IMR-90 (cell line): ENCODE measurements at regions not wholly inside any gene's neighbourhood (a gene's known extent, or its start where the extent isn't known, plus 50 kb on each side); places are given as distances from the start of the nearest gene placed in this dataset.

Source experiments
- ATAC-seq: fragments of 200-7000 bp; cut with Tn5 transposase; 2 replicates; pipeline ENCODE4 v1.9.1; 2020; ENCODE audit warnings: low read depth, mild to moderate bottlenecking, moderate library complexity
- BruUV-seq: library from RNA; stranded (reverse); fragments of 400-500 nt; replicated peaks from 2 replicates; lab custom pipeline; 2021; lab: Mats Ljungman, UMichigan
- CTCF ChIA-PET: fragments of 300-600 bp; formaldehyde crosslinking; extraction: SDS; loops from one replicate; lab custom pipeline; 2021; ENCODE audit warnings: antibody characterized with exemption; lab: Yijun Ruan, JAX
- POLR2A ChIA-PET: fragments of 300-600 bp; sonication (Branson Sonifier 250); formaldehyde crosslinking; loops from one replicate; lab custom pipeline; 2022; ENCODE audit warnings: antibody characterized with exemption; ENCODE audit not compliant: unreplicated experiment; lab: Charles Lee
- DNase-seq: peaks from one replicate; pipeline ENCODE4 v3.0.0; 2013
- H2AFZ ChIP-seq: replicated peaks from 2 replicates; pipeline ENCODE3; 2013; ENCODE audit warnings: low read length, mild to moderate bottlenecking; ENCODE audit not compliant: poor library complexity
- H2AK5ac ChIP-seq: 2 replicates; pipeline ENCODE4 v1.6.1; 2013; ENCODE audit warnings: low read depth, low read length, inconsistent platforms
- H2AK9ac ChIP-seq: replicated peaks from 2 replicates; pipeline ENCODE3; 2013; ENCODE audit warnings: mild to moderate bottlenecking, low read depth, low read length, moderate library complexity; ENCODE audit not compliant: poor library complexity
- H2BK120ac ChIP-seq: 2 replicates; pipeline ENCODE4 v1.6.1; 2013; ENCODE audit warnings: low read depth, low read length, inconsistent platforms
- H2BK15ac ChIP-seq: 3 replicates; pipeline ENCODE4 v1.6.1; 2013; ENCODE audit warnings: low read depth, low read length, inconsistent platforms
- H2BK20ac ChIP-seq: 2 replicates; pipeline ENCODE4 v1.6.1; 2013; ENCODE audit warnings: low read depth, mild to moderate bottlenecking, inconsistent platforms, low read length, moderate library complexity
- H2BK5ac ChIP-seq: 2 replicates; pipeline ENCODE4 v1.6.1; 2013; ENCODE audit warnings: mild to moderate bottlenecking, low read depth, low read length, inconsistent platforms; ENCODE audit not compliant: poor library complexity, severe bottlenecking
- H3K14ac ChIP-seq: replicated peaks from 2 replicates; pipeline ENCODE4 v1.6.1; 2013; ENCODE audit warnings: low read depth, low read length, inconsistent platforms
- H3K18ac ChIP-seq: 2 replicates; pipeline ENCODE4 v1.6.1; 2013; ENCODE audit warnings: low read depth, low read length, control low read depth
- H3K23ac ChIP-seq: 2 replicates; pipeline ENCODE4 v1.6.1; 2013; ENCODE audit warnings: low read depth, low read length, inconsistent platforms
- H3K27ac ChIP-seq: 2 replicates; pipeline ENCODE4 v1.5.1; 2013; ENCODE audit warnings: mild to moderate bottlenecking, control low read depth, low read length; ENCODE audit not compliant: insufficient read depth
- H3K27me3 ChIP-seq: 2 replicates; pipeline ENCODE4 v1.6.1; 2013; ENCODE audit warnings: low read length; ENCODE audit not compliant: control insufficient read depth, insufficient read depth
- H3K36me3 ChIP-seq: 2 replicates; pipeline ENCODE4 v1.6.1; 2013; ENCODE audit warnings: low read length, mixed read lengths; ENCODE audit not compliant: control insufficient read depth, insufficient read depth
- H3K4ac ChIP-seq: 2 replicates; pipeline ENCODE4 v1.6.1; 2013; ENCODE audit warnings: low read depth, low read length, inconsistent platforms
- H3K4me1 ChIP-seq: 2 replicates; pipeline ENCODE4 v1.6.1; 2013; ENCODE audit warnings: low read length, mixed read lengths; ENCODE audit not compliant: control insufficient read depth, insufficient read depth
- H3K4me2 ChIP-seq: 2 replicates; pipeline ENCODE4 v1.6.1; 2013; ENCODE audit warnings: low read depth, mild to moderate bottlenecking, control low read depth, low read length, moderate library complexity
- H3K4me3 ChIP-seq: 2 replicates; pipeline ENCODE4 v1.5.1; 2013; ENCODE audit warnings: low read depth, mild to moderate bottlenecking, control low read depth, low read length, moderate library complexity; ENCODE audit not compliant: insufficient read depth
- H3K56ac ChIP-seq: 2 replicates; pipeline ENCODE4 v1.6.1; 2013; ENCODE audit warnings: low read length, inconsistent platforms; ENCODE audit not compliant: insufficient read depth; ENCODE audit errors: extremely low read depth
- H3K79me1 ChIP-seq, 2 experiments: 2 replicates each; pipeline ENCODE4 v1.6.1; 2013; ENCODE audit warnings: low read length in 2 of 2, inconsistent platforms in 1 of 2, low read depth in 1 of 2
- H3K9ac ChIP-seq: 2 replicates; pipeline ENCODE4 v1.6.1; 2013; ENCODE audit warnings: low read depth, low read length, control low read depth
- H3K9me1 ChIP-seq: 2 replicates; pipeline ENCODE4 v1.6.1; 2013; ENCODE audit warnings: low read length, inconsistent platforms; ENCODE audit not compliant: insufficient read depth
- H3K9me3 ChIP-seq: 2 replicates; pipeline ENCODE4 v1.6.1; 2013; ENCODE audit warnings: low read length; ENCODE audit not compliant: control insufficient read depth, insufficient read depth
- H4K20me1 ChIP-seq: 2 replicates; pipeline ENCODE4 v1.6.1; 2013; ENCODE audit warnings: low read length, inconsistent platforms; ENCODE audit not compliant: insufficient read depth
- H4K5ac ChIP-seq: 2 replicates; pipeline ENCODE4 v1.6.1; 2013; ENCODE audit warnings: mild to moderate bottlenecking, low read depth, low read length, control low read depth
- H4K8ac ChIP-seq, 2 experiments: 2 replicates each; pipeline ENCODE4 v1.6.1; 2013; ENCODE audit warnings: low read depth in 2 of 2, low read length in 2 of 2, control low read depth in 1 of 2, inconsistent platforms in 1 of 2
- H4K91ac ChIP-seq: 2 replicates; pipeline ENCODE4 v1.6.1; 2013; ENCODE audit warnings: low read depth, low read length, inconsistent platforms; ENCODE audit not compliant: insufficient read depth
- BHLHE40 ChIP-seq: fragments of 150-350 bp; IDR thresholded peaks from 2 replicates; pipeline ENCODE4 v1.6.1; 2016; ENCODE audit warnings: mild to moderate bottlenecking, low read depth, low read length
- CEBPB ChIP-seq: IDR thresholded peaks from 2 replicates; pipeline ENCODE4 v1.6.1; 2012; ENCODE audit warnings: low read depth, low read length, improper control_type of control experiment
- CHD1 ChIP-seq: IDR thresholded peaks from 2 replicates; pipeline ENCODE4 v1.6.1; 2012; ENCODE audit warnings: low read depth, low read length, improper control_type of control experiment
- CTCF ChIP-seq: conservative IDR thresholded peaks from 2 replicates; pipeline ENCODE4 v1.5.1; 2012; ENCODE audit warnings: mild to moderate bottlenecking, low read depth, low read length, improper control_type of control experiment
- ELK1 ChIP-seq: fragments of 150-350 bp; IDR thresholded peaks from 2 replicates; pipeline ENCODE4 v1.6.1; 2016; ENCODE audit warnings: low read depth, mild to moderate bottlenecking, low read length, moderate library complexity, borderline replicate concordance
- FOS ChIP-seq: fragments of 150-350 bp; IDR thresholded peaks from 2 replicates; pipeline ENCODE4 v1.6.1; 2016; ENCODE audit warnings: low read depth, low read length
- MAFK ChIP-seq: IDR thresholded peaks from 2 replicates; pipeline ENCODE4 v1.6.1; 2012; ENCODE audit warnings: low read depth, low read length, improper control_type of control experiment
- MAZ ChIP-seq: IDR thresholded peaks from 2 replicates; pipeline ENCODE4 v1.6.1; 2012; ENCODE audit warnings: low read depth, mild to moderate bottlenecking, low read length, improper control_type of control experiment, moderate library complexity, borderline replicate concordance
- MXI1 ChIP-seq: IDR thresholded peaks from 2 replicates; pipeline ENCODE4 v1.6.1; 2012; ENCODE audit warnings: low read depth, mild to moderate bottlenecking, low read length, moderate library complexity, borderline replicate concordance
- NFE2L2 ChIP-seq: fragments of 150-350 bp; IDR thresholded peaks from 2 replicates; pipeline ENCODE4 v1.6.1; 2016; ENCODE audit warnings: low read depth, mild to moderate bottlenecking, low read length
- POLR2A ChIP-seq: IDR thresholded peaks from 2 replicates; pipeline ENCODE4 v1.6.1; 2012; ENCODE audit warnings: mild to moderate bottlenecking, low read depth, low read length
- RAD21 ChIP-seq: IDR thresholded peaks from 2 replicates; pipeline ENCODE4 v1.6.1; 2012; ENCODE audit warnings: low read length, improper control_type of control experiment
- RCOR1 ChIP-seq: IDR thresholded peaks from 2 replicates; pipeline ENCODE4 v1.6.1; 2012; ENCODE audit warnings: mild to moderate bottlenecking, low read length, improper control_type of control experiment; ENCODE audit not compliant: insufficient replicate concordance
- RFX5 ChIP-seq: IDR thresholded peaks from 2 replicates; pipeline ENCODE4 v1.8.0; 2012; ENCODE audit warnings: low read depth, mild to moderate bottlenecking, low read length, moderate library complexity
- SMC3 ChIP-seq: fragments of 150-350 bp; IDR thresholded peaks from 2 replicates; pipeline ENCODE4 v1.6.1; 2016; ENCODE audit warnings: low read depth, mild to moderate bottlenecking, antibody characterized with exemption, low read length, moderate library complexity
- USF2 ChIP-seq: fragments of 150-350 bp; IDR thresholded peaks from 2 replicates; pipeline ENCODE4 v1.6.1; 2017; ENCODE audit warnings: mild to moderate bottlenecking, antibody characterized with exemption, low read length, low read depth
- WGBS, 2 experiments: methylation state at CpG; one replicate each; pipeline versions ENCODE4 v1.1.5 to v1.1.7; 2013; ENCODE audit warnings: missing lambda C conversion rate in 2 of 2; ENCODE audit not compliant: insufficient read length in 1 of 2; ENCODE audit errors: extremely low coverage in 2 of 2; 5-methylcytosine and 5-hydroxymethylcytosine counted together
- dilution Hi-C: fragments of 300-500 bp; cut with HindIII; formaldehyde crosslinking; loops from one replicate; pipeline ENCODE4 v1.14.3; 2018; ENCODE audit warnings: low sequenced_read_pairs; ENCODE audit not compliant: unreplicated experiment
- in situ Hi-C: fragments of 300-500 bp; cut with MboI; formaldehyde crosslinking; loops from 3 replicates; pipeline ENCODE4 v1.14.3; 2019; ENCODE audit warnings: low sequenced_read_pairs, inconsistent platforms, mixed read lengths
- intact Hi-C: fragments of 100-400 bp; cut with micrococcal nuclease; formaldehyde crosslinking; loops from 2 replicates; pipeline ENCODE4 v1.10.0; 2022

- BruUV-seq = no TSS peak
- H2AFZ ChIP-seq = no peak overlapping the region
- H2BK20ac ChIP-seq = no peak overlapping the region
- no peak overlapping the region for H3K4me3 ChIP-seq
- H3K9ac ChIP-seq = no peak overlapping the region
- H2AK9ac ChIP-seq = no peak overlapping the region
- ChIA-PET CTCF (no interaction called here), POLR2A (no interaction called here)
- no peak overlapping the region for H3K56ac ChIP-seq
- H3K9me3 ChIP-seq = peaks cover 11% of the 10 kb centered on the region
- H3K9me1 ChIP-seq = no peaks in the 10 kb centered on the region
- H3K27me3 ChIP-seq = no peaks in the 10 kb centered on the region
- no peaks in the 10 kb centered on the region for H3K4me1 ChIP-seq
- TF ChIP-seq MXI1 (no peak), CHD1 (no peak), SMC3 (no peak), RFX5 (no peak), USF2 (no peak), BHLHE40 (no peak), ELK1 (no peak), MAFK (no peak), POLR2A (no peak), NFE2L2 (no peak), MAZ (no peak), RAD21 (no peak), CEBPB (no peak), FOS (no peak), CTCF (no peak), RCOR1 (no peak)
- no peak overlapping the region for H3K4ac ChIP-seq
- dilution Hi-C loops (no loop called here), intact Hi-C loops (no loop called here), in situ Hi-C loops (no loop called here)
- H3K79me1 ChIP-seq = no peaks in the 10 kb centered on the region
- DNase-seq (no peak), ATAC-seq (no peak)
- H4K91ac ChIP-seq = no peak overlapping the region
- no peak overlapping the region for H2BK5ac ChIP-seq
- no peak overlapping the region for H2AK5ac ChIP-seq
- H3K18ac ChIP-seq = no peak overlapping the region
- H4K5ac ChIP-seq = no peak overlapping the region
- H2BK120ac ChIP-seq = no peak overlapping the region
- no peaks in the 10 kb centered on the region for H4K20me1 ChIP-seq
- no peaks in the 10 kb centered on the region for H3K36me3 ChIP-seq
- H3K14ac ChIP-seq = no peak overlapping the region
- no peak overlapping the region for H3K4me2 ChIP-seq
- H3K27ac ChIP-seq = no peak overlapping the region
- H2BK15ac ChIP-seq = no peak overlapping the region
- no peak overlapping the region for H3K23ac ChIP-seq
- no peak overlapping the region for H4K8ac ChIP-seq
- 40% methylated on average over 1 of the region's 4 CpGs; no CpG with 5 or more reads in 1 of the 2 experiments for WGBS, 2 experiments
Observed at GRCh38 chr3:153422314-153422713, 260.3 kb downstream of the RAP2B start.
